Activated CD8-positive, alpha-beta memory T cell treated with anti-CD3 and anti-CD28 coated beads for 36 hours (primary cell): ENCODE measurements at regions not wholly inside any gene's neighbourhood (a gene's known extent, or its start where the extent isn't known, plus 50 kb on each side); places are given as distances from the start of the nearest gene placed in this dataset.

Experiments used
- CTCF ChIA-PET: fragments of 350-600 bp; sonication (Branson Sonifier 250); formaldehyde crosslinking; loops from one replicate; lab custom pipeline; 2021; ENCODE audit warnings: antibody characterized with exemption; lab: Charles Lee
- POLR2A ChIA-PET: fragments of 350-600 bp; sonication (Branson Sonifier 250); formaldehyde crosslinking; loops from one replicate; lab custom pipeline; 2021; ENCODE audit warnings: antibody characterized with exemption; lab: Charles Lee

GRCh38 chr18:26794230-26795101 lies 71.0 kb downstream of the AQP4 start:
- CTCF ChIA-PET = no interaction called here
- POLR2A ChIA-PET = no interaction called here

DNA sequence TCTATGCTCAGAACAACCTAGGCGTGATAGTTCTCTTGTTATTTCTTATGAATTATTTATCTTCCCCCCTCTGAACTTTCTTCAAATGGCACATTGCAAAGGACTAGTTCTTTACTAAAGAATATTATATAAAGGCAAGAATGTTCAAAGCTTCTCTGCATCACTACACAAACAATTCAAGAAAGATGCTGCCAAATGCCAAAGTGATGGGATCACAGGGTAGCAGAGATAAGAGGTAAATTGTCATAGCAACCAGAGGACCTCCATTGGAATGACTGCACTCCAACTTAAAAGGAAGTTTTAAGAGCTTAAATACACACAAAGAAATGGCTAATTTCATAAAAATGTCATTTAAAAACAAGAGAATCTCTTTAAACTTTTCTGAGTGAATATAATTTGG lies 72.8 kb downstream of the AQP4 start:
- ChIA-PET CTCF (no interaction called here), POLR2A (no interaction called here)

DNA sequence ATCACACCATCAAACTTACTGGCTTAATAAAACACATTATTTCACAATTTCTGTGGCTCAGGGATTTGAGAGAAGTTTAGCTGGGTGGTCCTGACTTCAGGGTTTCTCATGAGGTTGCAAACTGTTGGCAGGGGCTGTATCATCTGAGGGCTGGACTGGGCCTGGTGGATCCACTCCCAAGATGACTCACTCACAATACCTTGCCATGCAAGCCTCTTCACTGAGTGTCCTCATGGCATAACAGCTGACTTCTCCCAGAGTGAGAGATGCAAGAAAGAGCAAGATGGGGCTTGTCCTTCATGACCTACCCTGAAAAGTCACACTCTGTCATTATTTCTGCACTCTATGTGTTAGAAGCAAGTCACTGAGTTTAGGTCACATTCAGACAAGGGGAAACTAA lies 73.8 kb downstream of the AQP4 start:
- POLR2A ChIA-PET = no interaction called here
- CTCF ChIA-PET = no interaction called here

- ChIA-PET POLR2A (no interaction called here), CTCF (no interaction called here)
Observed at GRCh38 chr18:26784599-26784998, 80.9 kb downstream of the AQP4 start.

GRCh38 chr18:26783170-26783569 lies 82.3 kb downstream of the AQP4 start:
- POLR2A ChIA-PET = no interaction called here
- CTCF ChIA-PET = no interaction called here

DNA sequence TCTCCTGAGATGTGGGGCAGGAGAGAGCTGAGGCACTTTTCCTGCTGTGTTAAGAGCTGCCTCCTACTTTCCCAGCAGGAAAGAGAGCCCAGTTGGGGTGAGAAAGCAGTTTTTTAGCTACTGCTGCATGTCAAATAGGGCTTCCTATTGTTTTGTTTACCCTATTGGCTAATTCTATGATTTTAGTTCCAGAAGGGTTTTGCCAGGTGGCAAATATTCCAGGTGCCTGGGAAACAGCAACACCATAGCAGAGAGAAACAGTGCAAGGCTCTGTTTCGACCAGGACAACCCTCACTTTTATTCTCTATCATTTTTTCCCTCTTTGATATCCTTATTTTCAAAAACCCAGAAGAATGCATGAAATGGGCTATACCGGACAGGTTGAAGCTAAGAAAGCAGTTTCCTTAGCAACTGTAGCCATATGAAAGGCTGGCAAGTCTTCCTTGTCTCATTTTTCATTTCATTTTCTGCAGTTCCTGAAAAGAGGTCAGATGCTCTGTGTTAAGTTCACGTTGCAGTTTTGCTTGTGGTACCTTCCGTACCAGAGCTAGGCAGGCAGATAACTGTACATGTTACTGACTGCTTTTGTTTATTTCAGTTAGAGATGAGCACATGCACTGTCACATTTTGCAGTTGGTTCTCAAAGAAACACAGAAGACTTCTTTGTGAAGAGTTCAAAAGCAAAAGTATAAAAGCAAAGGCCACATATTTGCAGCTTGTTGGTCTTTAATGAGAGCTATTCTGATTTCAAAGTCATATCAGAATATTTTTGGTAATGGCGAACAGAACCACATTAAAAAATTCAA lies 84.8 kb downstream of the AQP4 start:
- POLR2A ChIA-PET = no interaction called here
- CTCF ChIA-PET = no interaction called here

- POLR2A ChIA-PET = no interaction called here
- CTCF ChIA-PET = no interaction called here
Observed at GRCh38 chr18:26778054-26778393, 87.5 kb downstream of the AQP4 start.

GRCh38 chr18:26777351-26778053 lies 88.0 kb downstream of the AQP4 start:
- ChIA-PET CTCF (no interaction called here), POLR2A (no interaction called here)

DNA sequence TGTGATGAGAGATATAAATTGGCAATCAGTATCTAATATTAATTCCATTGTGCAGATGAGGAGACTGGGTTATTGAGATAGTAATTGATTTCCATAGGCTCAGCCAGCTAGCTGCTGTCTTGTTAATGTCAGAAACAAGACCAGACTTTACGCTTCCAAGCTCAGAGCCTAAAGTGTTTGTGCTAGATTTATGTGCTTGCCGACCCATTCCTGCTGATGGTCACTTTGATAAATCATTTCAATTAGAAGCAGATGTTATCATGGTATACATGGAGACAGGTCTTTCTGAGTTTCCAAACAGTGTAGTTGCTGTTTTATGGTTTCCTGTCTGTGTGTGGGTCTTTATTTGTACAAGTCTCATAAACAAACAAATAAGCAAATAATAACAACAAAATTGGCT lies 92.8 kb downstream of the AQP4 start:
- CTCF ChIA-PET = no interaction called here
- POLR2A ChIA-PET = no interaction called here

GRCh38 chr18:26771524-26771923 lies 94.0 kb downstream of the AQP4 start:
- ChIA-PET POLR2A (no interaction called here), CTCF (no interaction called here)

- ChIA-PET POLR2A (no interaction called here), CTCF (no interaction called here)
Observed at GRCh38 chr18:26768385-26768784, 97.1 kb downstream of the AQP4 start.

GRCh38 chr18:26765498-26765897 lies 100.0 kb downstream of the AQP4 start:
- ChIA-PET CTCF (no interaction called here), POLR2A (no interaction called here)

- CTCF ChIA-PET = no interaction called here
- POLR2A ChIA-PET = no interaction called here
Observed at GRCh38 chr18:26764586-26764985, 100.9 kb downstream of the AQP4 start.

DNA sequence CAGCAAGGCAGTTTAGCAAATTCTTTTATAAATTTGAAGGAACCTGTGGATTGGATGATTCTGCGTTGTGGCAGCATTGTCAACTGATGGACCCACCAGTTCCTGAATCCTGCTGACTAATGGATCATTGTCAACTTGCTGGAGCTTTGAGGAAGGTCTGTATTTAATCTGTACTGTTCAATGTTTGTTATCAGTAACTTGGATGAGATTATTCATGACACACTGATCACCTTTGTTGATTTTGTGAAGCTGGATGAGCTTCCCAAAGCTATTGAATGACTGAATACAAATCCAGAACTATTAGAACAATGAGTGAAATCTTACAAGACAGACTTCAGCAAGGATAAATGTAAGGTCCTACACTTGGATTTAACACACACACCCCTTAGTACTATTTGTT lies 101.3 kb downstream of the AQP4 start:
- POLR2A ChIA-PET = no interaction called here
- CTCF ChIA-PET = no interaction called here

DNA sequence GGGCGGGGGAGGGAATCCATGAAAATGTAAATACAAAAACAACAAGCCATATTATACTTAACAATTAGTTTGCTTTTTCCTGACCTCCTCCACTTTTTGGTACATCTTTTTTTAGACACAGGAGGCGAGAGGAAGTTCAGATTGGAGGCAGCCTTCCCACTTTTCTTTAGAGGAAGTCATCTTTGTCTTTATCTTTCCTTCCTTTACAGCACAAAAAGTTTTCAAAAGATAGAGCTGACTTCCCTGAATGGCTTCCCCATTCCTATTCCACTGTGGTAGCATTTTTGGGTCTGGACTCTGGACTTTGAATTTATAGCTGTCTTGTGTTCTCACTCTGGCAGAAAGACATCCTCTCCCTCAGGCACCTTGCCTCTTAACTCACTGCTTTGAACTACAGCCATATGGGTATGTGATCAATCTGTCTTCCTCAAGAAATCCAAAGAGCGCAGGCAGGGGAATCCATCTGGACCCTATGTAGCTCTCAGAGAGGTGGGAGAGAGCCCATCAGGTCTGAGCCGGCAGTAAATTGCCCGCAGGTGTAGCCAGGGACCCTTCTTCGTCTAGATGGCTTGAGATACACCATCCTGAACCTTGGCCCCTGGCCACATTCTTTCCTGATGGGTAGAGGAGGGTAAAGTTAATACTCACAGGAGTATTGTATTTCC lies 101.9 kb downstream of the AQP4 start:
- ChIA-PET CTCF (no interaction called here), POLR2A (no interaction called here)

GRCh38 chr18:26757263-26758019 lies 108.1 kb downstream of the AQP4 start:
- ChIA-PET POLR2A (no interaction called here), CTCF (no interaction called here)

- POLR2A ChIA-PET = no interaction called here
- CTCF ChIA-PET = interaction anchor here (0.6 kb wide), 1 partner anchor 333 kb away, joined by 3 read pairs; no protein-coding TSS in a partner anchor
Observed at GRCh38 chr18:26756556-26756955, 109.0 kb downstream of the AQP4 start.

- ChIA-PET POLR2A (no interaction called here), CTCF (no interaction called here)
Observed at GRCh38 chr18:26746826-26747475, 118.6 kb downstream of the AQP4 start.

- ChIA-PET POLR2A (no interaction called here), CTCF (no interaction called here)
Observed at GRCh38 chr18:26746398-26746797, 119.1 kb downstream of the AQP4 start.
